Adrenal gland (tissue), 5 donors: ENCODE measurements at regions not wholly inside any gene's neighbourhood (a gene's known extent, or its start where the extent isn't known, plus 50 kb on each side); places are given as distances from the start of the nearest gene placed in this dataset.

Source experiments
- POLR2A ChIP-seq, 2 donors: fragments of 450-650 bp; IDR thresholded peaks; one replicate each; pipeline ENCODE4 v1.6.1; 2017; ENCODE audit warnings: antibody characterized with exemption in 2 of 2, mild to moderate bottlenecking in 2 of 2, moderate library complexity in 1 of 2
- TF ChIP-seq, protein P1 (sequence below), 6 experiments: fragments of 450-650 bp in 4 of 6; fragments of 200-600 bp in 2 of 6; sonication (generic) in 1 of 6; IDR thresholded peaks; 1 replicate in 5 of 6; 2 replicates in 1 of 6; pipeline versions ENCODE4 v1.5.1 to v1.8.0; 2016 to 2021; ENCODE audit warnings: antibody characterized with exemption in 6 of 6, mild to moderate bottlenecking in 2 of 6, moderate library complexity in 1 of 6
- donor health status: DM: no; HTN: no; CAD: no.

DNA sequence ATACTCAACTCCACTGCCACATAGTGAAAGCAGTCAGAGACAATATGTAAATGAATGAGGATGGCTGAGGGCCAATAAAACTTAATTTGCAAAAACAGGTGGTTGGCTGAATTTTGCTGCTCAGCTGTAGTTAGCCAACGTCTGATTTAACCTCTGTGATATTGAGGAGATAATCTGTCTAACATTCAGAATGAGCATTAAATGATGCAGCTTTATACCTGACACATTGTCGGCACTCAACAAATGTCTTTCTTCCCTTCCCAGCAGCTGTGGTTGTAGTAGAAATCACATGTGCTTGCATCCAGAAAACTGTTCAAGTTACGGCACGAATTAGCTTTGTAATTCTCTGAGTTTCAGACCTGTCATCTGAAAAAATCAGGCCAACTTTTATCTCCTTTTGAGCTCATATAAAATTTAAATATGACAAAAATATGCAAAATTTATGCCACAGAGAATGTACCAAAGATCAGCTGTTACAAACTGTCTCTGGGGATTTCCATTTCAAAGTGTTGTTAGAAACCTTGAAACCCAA lies 1239.7 kb downstream of the GATA3 start:
- TF ChIP-seq, protein P1, sequence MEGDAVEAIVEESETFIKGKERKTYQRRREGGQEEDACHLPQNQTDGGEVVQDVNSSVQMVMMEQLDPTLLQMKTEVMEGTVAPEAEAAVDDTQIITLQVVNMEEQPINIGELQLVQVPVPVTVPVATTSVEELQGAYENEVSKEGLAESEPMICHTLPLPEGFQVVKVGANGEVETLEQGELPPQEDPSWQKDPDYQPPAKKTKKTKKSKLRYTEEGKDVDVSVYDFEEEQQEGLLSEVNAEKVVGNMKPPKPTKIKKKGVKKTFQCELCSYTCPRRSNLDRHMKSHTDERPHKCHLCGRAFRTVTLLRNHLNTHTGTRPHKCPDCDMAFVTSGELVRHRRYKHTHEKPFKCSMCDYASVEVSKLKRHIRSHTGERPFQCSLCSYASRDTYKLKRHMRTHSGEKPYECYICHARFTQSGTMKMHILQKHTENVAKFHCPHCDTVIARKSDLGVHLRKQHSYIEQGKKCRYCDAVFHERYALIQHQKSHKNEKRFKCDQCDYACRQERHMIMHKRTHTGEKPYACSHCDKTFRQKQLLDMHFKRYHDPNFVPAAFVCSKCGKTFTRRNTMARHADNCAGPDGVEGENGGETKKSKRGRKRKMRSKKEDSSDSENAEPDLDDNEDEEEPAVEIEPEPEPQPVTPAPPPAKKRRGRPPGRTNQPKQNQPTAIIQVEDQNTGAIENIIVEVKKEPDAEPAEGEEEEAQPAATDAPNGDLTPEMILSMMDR (IDR thresholded peaks at IDR 0.05): no peak
- TF ChIP-seq POLR2A (IDR thresholded peaks at IDR 0.05): no peak
